Neural progenitor cell (in vitro differentiated cells): ENCODE measurements at regions not wholly inside any gene's neighbourhood (a gene's known extent, or its start where the extent isn't known, plus 50 kb on each side); places are given as distances from the start of the nearest gene placed in this dataset.

Experiments
- DNase-seq: peaks from one replicate; pipeline ENCODE4 v3.0.0-alpha.2; 2016; ENCODE audit warnings: low spot score
- H2AFZ ChIP-seq: fragments of 200-600 bp; sonication (generic); replicated peaks from 2 replicates; pipeline ENCODE4 v1.6.1; 2016; ENCODE audit warnings: antibody characterized with exemption
- H3F3A ChIP-seq: fragments of 200-600 bp; sonication (generic); 2 replicates; pipeline ENCODE4 v1.6.1; 2016; ENCODE audit warnings: antibody characterized with exemption, low read depth
- H3K27ac ChIP-seq: fragments of 200-600 bp; sonication (generic); 2 replicates; pipeline ENCODE4 v1.5.1; 2016; ENCODE audit warnings: mild to moderate bottlenecking
- H3K27me3 ChIP-seq: fragments of 200-600 bp; sonication (generic); 2 replicates; pipeline ENCODE4 v1.6.1; 2016; ENCODE audit warnings: mild to moderate bottlenecking, moderate library complexity
- H3K36me3 ChIP-seq: fragments of 200-600 bp; sonication (generic); 2 replicates; pipeline ENCODE4 v1.5.1; 2016
- H3K4me1 ChIP-seq: fragments of 200-600 bp; sonication (generic); 2 replicates; pipeline ENCODE4 v1.6.1; 2016; ENCODE audit warnings: mixed run types
- H3K4me2 ChIP-seq: fragments of 200-600 bp; sonication (generic); 2 replicates; pipeline ENCODE4 v1.6.1; 2016
- H3K4me3 ChIP-seq: fragments of 200-600 bp; sonication (generic); 2 replicates; pipeline ENCODE4 v1.5.1; 2016
- H3K79me2 ChIP-seq: fragments of 200-600 bp; sonication (generic); 2 replicates; pipeline ENCODE4 v1.6.1; 2016; ENCODE audit warnings: low read depth
- H3K9ac ChIP-seq: fragments of 200-600 bp; sonication (generic); 2 replicates; pipeline ENCODE4 v1.6.1; 2016
- H3K9me3 ChIP-seq: fragments of 200-600 bp; sonication (generic); 2 replicates; pipeline ENCODE4 v1.5.1; 2016; ENCODE audit warnings: low read depth
- H4K20me1 ChIP-seq: fragments of 200-600 bp; sonication (generic); 2 replicates; pipeline ENCODE4 v1.6.1; 2016; ENCODE audit warnings: low read depth
- H3K27ac Mint-ChIP-seq: 3 replicates; pipeline ENCODE4 v1.8.0; 2021; ENCODE audit warnings: mixed read lengths
- H3K27me3 Mint-ChIP-seq: 2 replicates; pipeline ENCODE4 v1.8.0; 2022; ENCODE audit warnings: low read depth, mild to moderate bottlenecking, inconsistent platforms, moderate library complexity, mixed read lengths; ENCODE audit not compliant: insufficient read depth
- H3K36me3 Mint-ChIP-seq: 3 replicates; pipeline ENCODE4 v1.8.0; 2021; ENCODE audit warnings: mixed read lengths
- H3K4me1 Mint-ChIP-seq: 3 replicates; pipeline ENCODE4 v1.8.0; 2021; ENCODE audit warnings: mixed read lengths
- H3K4me3 Mint-ChIP-seq: 3 replicates; pipeline ENCODE4 v1.8.0; 2021; ENCODE audit warnings: mild to moderate bottlenecking, moderate library complexity, mixed read lengths
- H3K9me3 Mint-ChIP-seq: 3 replicates; pipeline ENCODE4 v1.8.0; 2020; ENCODE audit warnings: mixed read lengths
- EZH2 ChIP-seq: fragments of 200-600 bp; sonication (generic); IDR thresholded peaks from 2 replicates; pipeline ENCODE4 v1.6.1; 2017; ENCODE audit warnings: antibody characterized with exemption, mild to moderate bottlenecking, moderate library complexity
- EZH2phosphoT487 ChIP-seq: fragments of 200-600 bp; sonication (generic); IDR thresholded peaks from 2 replicates; pipeline ENCODE4 v1.6.1; 2017; ENCODE audit warnings: antibody characterized with exemption
- TF ChIP-seq, protein P1 (sequence below): fragments of 200-600 bp; sonication (generic); IDR thresholded peaks from 2 replicates; pipeline ENCODE4 v1.5.1; 2017; ENCODE audit warnings: antibody characterized with exemption, mild to moderate bottlenecking

DNA sequence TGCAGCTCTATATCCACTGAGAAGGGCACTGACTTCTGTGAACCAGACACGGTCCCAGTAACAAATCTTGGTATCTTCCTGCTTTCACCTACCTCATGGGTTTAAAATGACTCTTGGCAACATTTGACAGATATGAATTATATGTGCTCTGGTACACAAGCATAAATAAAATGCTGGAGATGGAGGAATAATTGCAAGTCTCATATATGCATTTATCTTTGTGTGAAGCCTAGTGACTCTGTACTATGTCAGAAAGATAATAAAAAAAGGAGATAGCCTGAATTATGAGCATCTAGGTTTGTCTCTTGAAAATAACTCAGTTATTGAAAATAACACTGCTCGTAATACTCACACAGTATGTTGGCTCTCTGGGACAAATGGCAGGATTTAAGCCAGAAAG, 167.1 kb upstream of the CRBN start:
- no peaks in the 10 kb centered on the region for H3K36me3 ChIP-seq
- no peaks in the 10 kb centered on the region for H3F3A ChIP-seq
- H2AFZ ChIP-seq: no peak overlapping the region
- no peak overlapping the region for H3K27ac ChIP-seq
- no peaks in the 10 kb centered on the region for H4K20me1 ChIP-seq
- no peak overlapping the region for H3K27ac Mint-ChIP-seq
- no peak overlapping the region for H3K4me2 ChIP-seq
- no peak overlapping the region for H3K4me3 Mint-ChIP-seq
- H3K4me3 ChIP-seq: no peak overlapping the region
- TF ChIP-seq EZH2phosphoT487 (no peak), EZH2 (no peak)
- TF ChIP-seq, protein P1, sequence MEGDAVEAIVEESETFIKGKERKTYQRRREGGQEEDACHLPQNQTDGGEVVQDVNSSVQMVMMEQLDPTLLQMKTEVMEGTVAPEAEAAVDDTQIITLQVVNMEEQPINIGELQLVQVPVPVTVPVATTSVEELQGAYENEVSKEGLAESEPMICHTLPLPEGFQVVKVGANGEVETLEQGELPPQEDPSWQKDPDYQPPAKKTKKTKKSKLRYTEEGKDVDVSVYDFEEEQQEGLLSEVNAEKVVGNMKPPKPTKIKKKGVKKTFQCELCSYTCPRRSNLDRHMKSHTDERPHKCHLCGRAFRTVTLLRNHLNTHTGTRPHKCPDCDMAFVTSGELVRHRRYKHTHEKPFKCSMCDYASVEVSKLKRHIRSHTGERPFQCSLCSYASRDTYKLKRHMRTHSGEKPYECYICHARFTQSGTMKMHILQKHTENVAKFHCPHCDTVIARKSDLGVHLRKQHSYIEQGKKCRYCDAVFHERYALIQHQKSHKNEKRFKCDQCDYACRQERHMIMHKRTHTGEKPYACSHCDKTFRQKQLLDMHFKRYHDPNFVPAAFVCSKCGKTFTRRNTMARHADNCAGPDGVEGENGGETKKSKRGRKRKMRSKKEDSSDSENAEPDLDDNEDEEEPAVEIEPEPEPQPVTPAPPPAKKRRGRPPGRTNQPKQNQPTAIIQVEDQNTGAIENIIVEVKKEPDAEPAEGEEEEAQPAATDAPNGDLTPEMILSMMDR: no peak
- no peaks in the 10 kb centered on the region for H3K27me3 ChIP-seq
- H3K4me1 Mint-ChIP-seq: no peaks in the 10 kb centered on the region
- H3K27me3 Mint-ChIP-seq: no peaks in the 10 kb centered on the region
- peaks cover 7% of the 10 kb centered on the region for H3K4me1 ChIP-seq
- H3K9me3 Mint-ChIP-seq: no peaks in the 10 kb centered on the region
- no peak overlapping the region for H3K9ac ChIP-seq
- no peaks in the 10 kb centered on the region for H3K9me3 ChIP-seq
- no peaks in the 10 kb centered on the region for H3K36me3 Mint-ChIP-seq
- no peaks in the 10 kb centered on the region for H3K79me2 ChIP-seq
- no peak for DNase-seq

DNA sequence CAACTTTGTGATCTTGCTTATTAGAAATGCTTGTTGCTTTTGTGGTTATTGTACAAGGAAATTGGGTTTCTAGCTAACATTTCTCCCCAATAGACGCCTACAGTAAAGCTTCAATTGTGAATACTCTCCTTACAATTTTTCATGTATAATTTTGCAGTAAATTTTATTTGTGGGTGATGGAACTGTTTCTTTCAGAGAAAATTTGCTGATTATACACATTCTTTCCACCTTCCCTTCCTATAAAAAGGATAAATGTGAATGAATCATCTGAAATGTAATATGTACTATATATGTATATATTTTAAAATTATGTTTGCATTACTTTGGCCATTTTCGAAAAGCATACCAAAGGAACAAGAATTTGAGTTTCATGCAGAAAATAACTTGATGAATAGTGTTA, 162.7 kb upstream of the CRBN start:
- Histone ChIP-seq H3K4me1 (peaks cover 7% of the 10 kb centered on the region), H3K9me3 (no peaks in the 10 kb centered on the region)
- no peaks in the 10 kb centered on the region for H3K4me1 Mint-ChIP-seq

GRCh38 chr3:3340965-3341895, 161.7 kb upstream of the CRBN start:
- H3F3A ChIP-seq: no peaks in the 10 kb centered on the region
- Mint-ChIP-seq H3K4me1 (no peaks in the 10 kb centered on the region), H3K4me3 (no peak overlapping the region), H3K36me3 (no peaks in the 10 kb centered on the region), H3K9me3 (no peaks in the 10 kb centered on the region), H3K27ac (no peak overlapping the region), H3K27me3 (no peaks in the 10 kb centered on the region)
- H3K9ac ChIP-seq: no peak overlapping the region
- H4K20me1 ChIP-seq: no peaks in the 10 kb centered on the region
- H3K27me3 ChIP-seq: no peaks in the 10 kb centered on the region
- DNase-seq: no peak
- H3K27ac ChIP-seq: no peak overlapping the region
- H2AFZ ChIP-seq: no peak overlapping the region
- TF ChIP-seq EZH2: no peak
- TF ChIP-seq, protein P1: no peak
- no peak for TF ChIP-seq EZH2phosphoT487
- no peaks in the 10 kb centered on the region for H3K79me2 ChIP-seq
- no peaks in the 10 kb centered on the region for H3K9me3 ChIP-seq
- H3K4me3 ChIP-seq: no peak overlapping the region
- no peak overlapping the region for H3K4me2 ChIP-seq
- no peaks in the 10 kb centered on the region for H3K36me3 ChIP-seq
- peaks cover 7% of the 10 kb centered on the region for H3K4me1 ChIP-seq

More for the DNA sequence above, 162.7 kb upstream of the CRBN start:
- no peak for DNase-seq
- Histone ChIP-seq H3K4me2 (no peak overlapping the region), H3K36me3 (no peaks in the 10 kb centered on the region), H3K27me3 (no peaks in the 10 kb centered on the region), H3K4me3 (no peak overlapping the region), H4K20me1 (no peaks in the 10 kb centered on the region), H3F3A (no peaks in the 10 kb centered on the region), H3K9ac (no peak overlapping the region), H3K79me2 (no peaks in the 10 kb centered on the region), H3K27ac (no peak overlapping the region), H2AFZ (no peak overlapping the region)
- Mint-ChIP-seq H3K36me3 (no peaks in the 10 kb centered on the region), H3K27ac (no peak overlapping the region), H3K9me3 (no peaks in the 10 kb centered on the region), H3K4me3 (no peak overlapping the region), H3K27me3 (no peaks in the 10 kb centered on the region)
- TF ChIP-seq, protein P1: no peak
- TF ChIP-seq EZH2: no peak
- no peak for TF ChIP-seq EZH2phosphoT487
